Fibroblast of lung (primary cell): ENCODE measurements at regions not wholly inside any gene's neighbourhood (a gene's known extent, or its start where the extent isn't known, plus 50 kb on each side); places are given as distances from the start of the nearest gene placed in this dataset.

Source experiments
- EZH2 ChIP-seq: IDR thresholded peaks from 2 replicates; pipeline ENCODE4 v1.5.1; 2012; ENCODE audit warnings: low read length, control low read depth, mild to moderate bottlenecking; ENCODE audit errors: missing control alignments
- TF ChIP-seq, protein P1 (sequence below), 2 donors: IDR thresholded peaks in 1 of 2; conservative IDR thresholded peaks in 1 of 2; 1 replicate in 1 of 2; 2 replicates in 1 of 2; pipeline ENCODE4 v1.5.1; 2011 to 2012; ENCODE audit warnings: low read length in 2 of 2, control low read depth in 1 of 2, inconsistent platforms in 1 of 2, low read depth in 1 of 2, mild to moderate bottlenecking in 1 of 2

GRCh38 chr2:181163691-181164090, 183.3 kb downstream of the UBE2E3 start:
- TF ChIP-seq, protein P1, sequence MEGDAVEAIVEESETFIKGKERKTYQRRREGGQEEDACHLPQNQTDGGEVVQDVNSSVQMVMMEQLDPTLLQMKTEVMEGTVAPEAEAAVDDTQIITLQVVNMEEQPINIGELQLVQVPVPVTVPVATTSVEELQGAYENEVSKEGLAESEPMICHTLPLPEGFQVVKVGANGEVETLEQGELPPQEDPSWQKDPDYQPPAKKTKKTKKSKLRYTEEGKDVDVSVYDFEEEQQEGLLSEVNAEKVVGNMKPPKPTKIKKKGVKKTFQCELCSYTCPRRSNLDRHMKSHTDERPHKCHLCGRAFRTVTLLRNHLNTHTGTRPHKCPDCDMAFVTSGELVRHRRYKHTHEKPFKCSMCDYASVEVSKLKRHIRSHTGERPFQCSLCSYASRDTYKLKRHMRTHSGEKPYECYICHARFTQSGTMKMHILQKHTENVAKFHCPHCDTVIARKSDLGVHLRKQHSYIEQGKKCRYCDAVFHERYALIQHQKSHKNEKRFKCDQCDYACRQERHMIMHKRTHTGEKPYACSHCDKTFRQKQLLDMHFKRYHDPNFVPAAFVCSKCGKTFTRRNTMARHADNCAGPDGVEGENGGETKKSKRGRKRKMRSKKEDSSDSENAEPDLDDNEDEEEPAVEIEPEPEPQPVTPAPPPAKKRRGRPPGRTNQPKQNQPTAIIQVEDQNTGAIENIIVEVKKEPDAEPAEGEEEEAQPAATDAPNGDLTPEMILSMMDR (conservative IDR thresholded peaks at IDR 0.05 in 1 of 2, IDR thresholded peaks at IDR 0.05 in 1 of 2; ENCODE audit: low read depth in 1 of 2, low read length in 2 of 2), result no peak
- no peak for TF ChIP-seq EZH2
